IPS-18c (cell line): ENCODE measurements at regions not wholly inside any gene's neighbourhood (a gene's known extent, or its start where the extent isn't known, plus 50 kb on each side); places are given as distances from the start of the nearest gene placed in this dataset.
"Not testable (repeated sequence)": the region's sequence is repeated elsewhere in the genome, so short reads cannot be mapped to it uniquely, and the experiment has no call there.

ENCODE experiments used
- H3K4me3 ChIP-seq: 2 replicates; pipeline ENCODE4 v1.7.0; 2013; ENCODE audit warnings: low read depth, mild to moderate bottlenecking, low read length, moderate library complexity; ENCODE audit not compliant: insufficient read depth
- H3K9me3 ChIP-seq: one replicate; pipeline ENCODE4 v1.6.1; 2013; ENCODE audit warnings: mild to moderate bottlenecking, low read length, moderate library complexity; ENCODE audit not compliant: control insufficient read depth, insufficient read depth

GRCh38 chr1:148049115-148049496, 103.0 kb downstream of the NBPF11 start:
- peak overlapping the region; percentile 44; the same call in 1 of the 2 replicates for H3K4me3 ChIP-seq
- H3K9me3 ChIP-seq, result not testable (repeated sequence)

- peak overlapping the region; percentile 44; the same call in 1 of the 2 replicates for H3K4me3 ChIP-seq
- H3K9me3 ChIP-seq, result not testable (repeated sequence)
These were observed 103.5 kb downstream of the NBPF11 start for GRCh38 chr1:148048423-148049114.

GRCh38 chr1:148045872-148046271, 106.2 kb downstream of the NBPF11 start:
- not testable (repeated sequence) for H3K4me3 ChIP-seq

GRCh38 chr1:148044495-148044894, 107.6 kb downstream of the NBPF11 start:
- not testable (repeated sequence) for H3K9me3 ChIP-seq, H3K4me3 ChIP-seq

More at GRCh38 chr1:148045872-148046271, 106.2 kb downstream of the NBPF11 start:
- H3K9me3 ChIP-seq, result not testable (repeated sequence)
